ENCODE measurements at regions not wholly inside any gene's neighbourhood (a gene's known extent, or its start where the extent isn't known, plus 50 kb on each side); places are given as distances from the start of the nearest gene placed in this dataset.

- Histone ChIP-seq H3K36me3 (no peaks in the 10 kb centered on the region), H3K27ac (no peak overlapping the region), H3K4me1 (no peaks in the 10 kb centered on the region), H3K9me3 (no peaks in the 10 kb centered on the region), H3K27me3 (no peaks in the 10 kb centered on the region), H3K4me3 (no peak overlapping the region)
- TF ChIP-seq POLR2A (IDR thresholded peaks at IDR 0.05), result no peak
- TF ChIP-seq, protein P1, sequence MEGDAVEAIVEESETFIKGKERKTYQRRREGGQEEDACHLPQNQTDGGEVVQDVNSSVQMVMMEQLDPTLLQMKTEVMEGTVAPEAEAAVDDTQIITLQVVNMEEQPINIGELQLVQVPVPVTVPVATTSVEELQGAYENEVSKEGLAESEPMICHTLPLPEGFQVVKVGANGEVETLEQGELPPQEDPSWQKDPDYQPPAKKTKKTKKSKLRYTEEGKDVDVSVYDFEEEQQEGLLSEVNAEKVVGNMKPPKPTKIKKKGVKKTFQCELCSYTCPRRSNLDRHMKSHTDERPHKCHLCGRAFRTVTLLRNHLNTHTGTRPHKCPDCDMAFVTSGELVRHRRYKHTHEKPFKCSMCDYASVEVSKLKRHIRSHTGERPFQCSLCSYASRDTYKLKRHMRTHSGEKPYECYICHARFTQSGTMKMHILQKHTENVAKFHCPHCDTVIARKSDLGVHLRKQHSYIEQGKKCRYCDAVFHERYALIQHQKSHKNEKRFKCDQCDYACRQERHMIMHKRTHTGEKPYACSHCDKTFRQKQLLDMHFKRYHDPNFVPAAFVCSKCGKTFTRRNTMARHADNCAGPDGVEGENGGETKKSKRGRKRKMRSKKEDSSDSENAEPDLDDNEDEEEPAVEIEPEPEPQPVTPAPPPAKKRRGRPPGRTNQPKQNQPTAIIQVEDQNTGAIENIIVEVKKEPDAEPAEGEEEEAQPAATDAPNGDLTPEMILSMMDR (IDR thresholded peaks at IDR 0.05), result no peak
- DNase-seq, result no peak
Observed at GRCh38 chr2:164141271-164141670, 405.5 kb upstream of the FIGN start.

- Histone ChIP-seq H3K27ac (no peak overlapping the region), H3K36me3 (no peaks in the 10 kb centered on the region), H3K4me1 (no peaks in the 10 kb centered on the region), H3K27me3 (no peaks in the 10 kb centered on the region), H3K4me3 (no peak overlapping the region), H3K9me3 (no peaks in the 10 kb centered on the region)
- no peak for DNase-seq
- no peak for TF ChIP-seq POLR2A (IDR thresholded peaks at IDR 0.05)
- TF ChIP-seq, protein P1 (IDR thresholded peaks at IDR 0.05), result no peak
Observed at GRCh38 chr2:164138750-164139149, 402.9 kb upstream of the FIGN start.

DNA sequence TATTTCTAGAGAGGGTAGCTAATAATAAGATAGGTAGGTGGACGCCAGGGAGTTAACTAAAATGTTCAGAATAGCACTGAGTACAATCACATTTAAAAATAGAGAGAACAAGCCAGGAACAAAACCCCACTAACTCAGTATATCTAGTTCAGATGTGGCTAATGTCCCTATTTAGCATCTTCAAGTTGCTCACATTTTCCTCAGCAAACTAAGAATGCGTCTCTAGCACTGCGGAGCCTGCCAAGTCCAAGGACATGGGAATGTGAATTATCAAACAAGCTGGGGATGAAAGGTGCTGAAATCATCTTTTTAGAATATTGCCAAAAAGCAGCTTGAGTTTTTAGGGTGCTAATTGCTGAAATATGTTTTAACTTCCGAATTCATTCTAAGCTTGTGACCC, 398.5 kb upstream of the FIGN start:
- Histone ChIP-seq H3K36me3 (no peaks in the 10 kb centered on the region), H3K9me3 (no peaks in the 10 kb centered on the region), H3K4me1 (no peaks in the 10 kb centered on the region), H3K27ac (no peak overlapping the region), H3K27me3 (no peaks in the 10 kb centered on the region), H3K4me3 (no peak overlapping the region)
- DNase-seq, result no peak
- TF ChIP-seq, protein P1 (IDR thresholded peaks at IDR 0.05), result no peak
- TF ChIP-seq POLR2A (IDR thresholded peaks at IDR 0.05), result no peak

GRCh38 chr2:164127971-164128527, 392.2 kb upstream of the FIGN start:
- Histone ChIP-seq H3K4me1 (no peaks in the 10 kb centered on the region), H3K27ac (no peak overlapping the region), H3K9me3 (no peaks in the 10 kb centered on the region), H3K36me3 (no peaks in the 10 kb centered on the region), H3K27me3 (no peaks in the 10 kb centered on the region), H3K4me3 (no peak overlapping the region)
- no peak for DNase-seq
- TF ChIP-seq, protein P1 (IDR thresholded peaks at IDR 0.05), result no peak
- no peak for TF ChIP-seq POLR2A (IDR thresholded peaks at IDR 0.05)

DNA sequence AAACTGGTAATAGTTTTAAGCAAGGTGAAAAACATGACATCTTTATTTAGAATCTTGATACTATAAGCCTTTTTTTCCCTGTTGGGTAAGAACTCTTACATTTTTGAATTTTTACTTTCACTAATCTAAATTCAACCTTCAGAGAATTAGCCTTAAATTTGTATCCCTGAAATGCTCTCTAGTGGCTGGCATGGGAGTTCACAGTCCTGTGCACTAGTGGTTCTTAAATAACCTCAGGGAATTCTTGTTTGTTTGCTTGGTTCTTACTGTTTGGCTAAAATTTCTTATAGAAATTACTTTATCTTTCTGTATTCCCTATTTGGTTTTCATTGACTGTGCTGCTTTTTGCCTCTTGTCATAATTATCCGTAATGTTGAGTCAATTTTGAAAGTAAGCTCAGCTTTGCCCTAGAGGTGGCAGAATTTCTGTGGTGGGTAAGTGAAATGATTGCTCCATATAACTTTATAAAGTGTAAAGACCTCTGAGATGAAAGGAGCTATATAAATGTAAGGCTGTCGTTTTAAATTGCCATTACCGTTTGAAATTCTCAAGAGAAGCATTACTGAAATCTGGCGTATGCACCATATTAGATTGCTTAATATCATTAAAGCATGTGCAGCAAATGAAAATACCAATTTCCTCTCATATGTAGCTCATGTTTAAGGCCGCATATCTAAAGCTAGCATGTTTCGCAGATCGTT, 391.3 kb upstream of the FIGN start:
- no peaks in the 10 kb centered on the region for H3K9me3 ChIP-seq
- TF ChIP-seq POLR2A (IDR thresholded peaks at IDR 0.05), result no peak
- TF ChIP-seq, protein P1 (IDR thresholded peaks at IDR 0.05), result no peak
- DNase-seq, result no peak
- H3K36me3 ChIP-seq, result no peaks in the 10 kb centered on the region
- no peaks in the 10 kb centered on the region for H3K27me3 ChIP-seq
- no peaks in the 10 kb centered on the region for H3K4me1 ChIP-seq
- no peak overlapping the region for H3K4me3 ChIP-seq
- H3K27ac ChIP-seq, result no peak overlapping the region

Measured in Peyer's patch (tissue), 4 donors.